IgD-negative memory B cell (primary cell): ENCODE measurements at regions not wholly inside any gene's neighbourhood (a gene's known extent, or its start where the extent isn't known, plus 50 kb on each side); places are given as distances from the start of the nearest gene placed in this dataset.

Experiments
- H3K27ac Mint-ChIP-seq, 3 donors: one replicate each; pipeline ENCODE4 v1.8.0; 2020 to 2022; ENCODE audit warnings: mild to moderate bottlenecking in 3 of 3, mixed read lengths in 3 of 3, moderate library complexity in 1 of 3
- H3K27me3 Mint-ChIP-seq: one replicate; pipeline ENCODE4 v1.8.0; 2021; ENCODE audit warnings: mixed read lengths
- H3K36me3 Mint-ChIP-seq: one replicate; pipeline ENCODE4 v1.8.0; 2020; ENCODE audit warnings: mild to moderate bottlenecking, mixed read lengths
- H3K4me1 Mint-ChIP-seq, 3 donors: one replicate each; pipeline ENCODE4 v1.8.0; 2020 to 2022; ENCODE audit warnings: mixed read lengths in 3 of 3, mild to moderate bottlenecking in 1 of 3
- H3K4me3 Mint-ChIP-seq, 4 donors: one replicate each; pipeline ENCODE4 v1.8.0; 2020 to 2022; ENCODE audit warnings: mild to moderate bottlenecking in 4 of 4, mixed read lengths in 4 of 4, moderate library complexity in 3 of 4
- H3K9me3 Mint-ChIP-seq, 3 donors: one replicate each; pipeline ENCODE4 v1.8.0; 2020 to 2021; ENCODE audit warnings: mixed read lengths in 3 of 3, mild to moderate bottlenecking in 1 of 3

DNA sequence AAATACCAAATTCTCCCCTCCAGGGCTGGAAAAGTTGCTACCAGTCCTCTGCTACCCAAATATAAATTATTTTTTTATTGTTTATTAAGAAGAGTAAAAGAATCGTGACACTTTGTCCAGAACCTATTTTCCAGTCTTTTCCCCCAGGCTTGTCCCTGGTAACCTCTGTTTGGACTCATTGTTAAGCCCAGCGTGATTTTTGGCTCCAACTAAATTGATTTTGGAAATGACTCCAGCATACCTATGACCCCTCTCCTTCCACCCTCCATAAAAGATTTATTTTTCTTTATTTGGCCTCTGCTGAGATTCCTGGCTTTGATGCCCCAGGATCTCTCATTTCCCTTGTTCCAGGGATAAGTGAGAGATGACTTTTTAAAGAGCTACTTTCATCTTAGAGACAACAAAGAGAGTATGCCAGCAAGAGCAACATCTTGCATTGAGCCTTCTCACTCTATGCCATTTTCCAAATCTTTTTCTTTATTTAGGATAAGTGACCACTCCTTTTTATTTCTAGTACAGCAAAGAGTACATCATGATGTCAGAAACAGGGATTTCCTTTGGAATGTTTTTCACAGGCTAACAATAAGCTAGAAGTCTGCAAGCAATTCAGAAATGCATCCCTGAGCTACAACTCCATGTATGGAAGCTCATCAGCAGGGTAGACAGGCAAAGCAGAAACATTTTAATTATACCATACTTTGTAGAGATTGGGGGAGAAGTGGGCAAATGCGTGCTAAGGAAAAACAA is 75.8 kb downstream of the DAD1 start:
- Mint-ChIP-seq H3K27me3 (peaks cover 14% of the 10 kb centered on the region), H3K4me3 (peak overlapping the region in 3 of 4 donors; percentile 23 to 61 (median 38))

DNA sequence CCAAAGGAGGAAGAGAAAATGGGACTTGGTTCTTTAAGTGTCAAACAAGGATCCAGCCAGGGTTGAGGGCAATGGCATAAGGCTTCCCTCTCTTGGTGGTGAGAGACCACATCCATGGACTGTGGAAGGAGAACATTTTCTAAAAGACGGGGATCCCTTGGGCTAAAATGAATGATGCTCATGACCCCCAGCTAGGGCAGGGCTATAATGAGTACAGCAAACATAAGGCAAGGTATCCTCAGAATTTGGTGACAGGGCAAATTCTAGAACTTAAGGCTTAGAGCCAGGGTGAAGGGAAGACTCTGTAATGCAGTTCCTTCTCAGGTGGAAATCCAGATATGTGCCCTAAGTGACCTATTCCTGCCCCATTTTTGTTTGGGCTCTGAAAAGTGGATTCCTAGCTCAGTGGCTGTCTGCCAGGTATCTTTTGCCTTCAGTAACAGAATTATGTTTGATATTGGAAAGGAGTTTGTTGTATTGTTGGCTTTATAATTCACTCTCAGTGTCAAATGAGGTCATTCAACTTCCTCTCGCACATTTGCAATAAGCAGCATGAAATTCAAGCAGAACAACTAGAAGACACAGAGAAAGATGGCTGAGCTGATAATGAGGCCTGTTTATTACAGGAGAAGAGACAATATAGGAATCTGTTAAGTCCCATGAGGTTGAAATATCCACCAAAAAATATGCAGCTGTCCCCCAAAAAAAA is 76.8 kb downstream of the DAD1 start:
- Mint-ChIP-seq H3K4me1 (peaks cover 62 to 76% (median 65%) of the 10 kb centered on the region in 3 donors), H3K9me3 (no peaks in the 10 kb centered on the region), H3K27ac (peak overlapping the region; percentile 32 to 87 (median 80)), H3K36me3 (peaks cover 4% of the 10 kb centered on the region), H3K27me3 (peaks cover 22% of the 10 kb centered on the region), H3K4me3 (peak overlapping the region; percentile 8 to 65 (median 45))

More for the DNA sequence above, 75.8 kb downstream of the DAD1 start:
- Mint-ChIP-seq H3K4me1 (peaks cover 64 to 77% (median 66%) of the 10 kb centered on the region in 3 donors), H3K27ac (peak overlapping the region in 1 of 3 donors; percentile 51), H3K9me3 (no peaks in the 10 kb centered on the region), H3K36me3 (peaks cover 4% of the 10 kb centered on the region)

- peaks cover 31% of the 10 kb centered on the region for H3K27me3 Mint-ChIP-seq
- H3K4me1 Mint-ChIP-seq, result peaks cover 66 to 77% (median 69%) of the 10 kb centered on the region in 3 donors
- H3K27ac Mint-ChIP-seq, result peak overlapping the region; percentile 62 to 87 (median 84)
- H3K9me3 Mint-ChIP-seq, result no peaks in the 10 kb centered on the region
- peaks cover 4% of the 10 kb centered on the region for H3K36me3 Mint-ChIP-seq
- peak overlapping the region in 3 of 4 donors; percentile 47 to 94 (median 78) for H3K4me3 Mint-ChIP-seq
Observed at GRCh38 chr14:22510527-22511110, 78.4 kb downstream of the DAD1 start.

- Mint-ChIP-seq H3K27me3 (peaks cover 31% of the 10 kb centered on the region), H3K27ac (peak overlapping the region; percentile 62 to 87 (median 84)), H3K36me3 (peaks cover 4% of the 10 kb centered on the region), H3K4me1 (peaks cover 66 to 74% (median 69%) of the 10 kb centered on the region in 3 donors), H3K4me3 (peak overlapping the region; percentile 60 to 94 (median 80)), H3K9me3 (no peaks in the 10 kb centered on the region)
Observed at GRCh38 chr14:22509751-22510300, 79.2 kb downstream of the DAD1 start.

GRCh38 chr14:22509036-22509709 is 79.9 kb downstream of the DAD1 start:
- H3K9me3 Mint-ChIP-seq, result no peaks in the 10 kb centered on the region
- peak overlapping the region; percentile 67 to 94 (median 83) for H3K4me3 Mint-ChIP-seq
- H3K4me1 Mint-ChIP-seq, result peaks cover 64 to 74% (median 69%) of the 10 kb centered on the region in 3 donors

DNA sequence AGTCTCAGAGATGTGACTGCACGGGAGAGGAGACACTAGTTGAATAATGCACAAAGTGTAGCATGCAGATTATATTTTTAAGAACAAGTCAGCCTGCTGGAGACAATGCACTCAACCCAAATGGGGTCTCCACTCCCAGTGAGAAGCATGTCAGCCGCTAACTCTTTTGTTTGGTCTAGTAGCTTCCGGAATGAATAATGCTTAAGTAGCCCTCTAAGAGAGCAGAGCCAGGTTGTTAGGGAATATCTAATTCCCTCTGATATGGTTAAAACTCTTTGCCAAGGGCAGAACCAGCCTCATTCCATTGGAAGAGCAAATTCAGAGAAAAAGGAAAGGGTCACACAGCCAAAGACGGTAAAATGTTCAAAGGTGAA is 80.4 kb downstream of the DAD1 start:
- peaks cover 31% of the 10 kb centered on the region for H3K27me3 Mint-ChIP-seq
- peaks cover 4% of the 10 kb centered on the region for H3K36me3 Mint-ChIP-seq
- H3K27ac Mint-ChIP-seq, result peak overlapping the region; percentile 87 to 94 (median 93)
- H3K4me1 Mint-ChIP-seq, result peaks cover 64 to 76% (median 68%) of the 10 kb centered on the region in 3 donors
- peak overlapping the region; percentile 67 to 94 (median 84) for H3K4me3 Mint-ChIP-seq
- H3K9me3 Mint-ChIP-seq, result no peaks in the 10 kb centered on the region

More at GRCh38 chr14:22509036-22509709, 79.9 kb downstream of the DAD1 start:
- Mint-ChIP-seq H3K27me3 (peaks cover 31% of the 10 kb centered on the region), H3K36me3 (peaks cover 4% of the 10 kb centered on the region), H3K27ac (peak overlapping the region; percentile 62 to 87 (median 72))

GRCh38 chr14:22508150-22508457 is 80.9 kb downstream of the DAD1 start:
- Mint-ChIP-seq H3K27ac (peak overlapping the region; percentile 87 to 94 (median 93)), H3K4me3 (peak overlapping the region; percentile 67 to 94 (median 84)), H3K9me3 (no peaks in the 10 kb centered on the region), H3K4me1 (peaks cover 60 to 76% (median 68%) of the 10 kb centered on the region in 3 donors), H3K36me3 (peaks cover 4% of the 10 kb centered on the region), H3K27me3 (peaks cover 31% of the 10 kb centered on the region)

- Mint-ChIP-seq H3K4me3 (peak overlapping the region; percentile 25 to 94 (median 66)), H3K9me3 (no peaks in the 10 kb centered on the region), H3K4me1 (peaks cover 50 to 67% (median 63%) of the 10 kb centered on the region in 3 donors), H3K36me3 (peaks cover 4% of the 10 kb centered on the region), H3K27ac (peak overlapping the region; percentile 87 to 93 (median 89)), H3K27me3 (peaks cover 31% of the 10 kb centered on the region)
Observed at GRCh38 chr14:22506778-22507351, 82.2 kb downstream of the DAD1 start.

- Mint-ChIP-seq H3K27me3 (peaks cover 31% of the 10 kb centered on the region), H3K9me3 (no peaks in the 10 kb centered on the region), H3K27ac (peak overlapping the region; percentile 87 to 93 (median 89)), H3K36me3 (peaks cover 4% of the 10 kb centered on the region), H3K4me3 (peak overlapping the region; percentile 25 to 94 (median 68)), H3K4me1 (peaks cover 48 to 63% (median 62%) of the 10 kb centered on the region in 3 donors)
Observed at GRCh38 chr14:22506378-22506710, 82.7 kb downstream of the DAD1 start.

- Mint-ChIP-seq H3K27ac (peak overlapping the region; percentile 87 to 93 (median 89)), H3K27me3 (peaks cover 30% of the 10 kb centered on the region), H3K9me3 (no peaks in the 10 kb centered on the region), H3K4me3 (peak overlapping the region; percentile 25 to 94 (median 68)), H3K36me3 (peaks cover 2% of the 10 kb centered on the region), H3K4me1 (peaks cover 46 to 62% (median 58%) of the 10 kb centered on the region in 3 donors)
Observed at GRCh38 chr14:22505697-22506377, 83.2 kb downstream of the DAD1 start.

- Mint-ChIP-seq H3K36me3 (peaks cover 2% of the 10 kb centered on the region), H3K27me3 (peaks cover 27% of the 10 kb centered on the region), H3K27ac (peak overlapping the region; percentile 87 to 93 (median 89)), H3K4me1 (peaks cover 40 to 56% (median 56%) of the 10 kb centered on the region in 3 donors), H3K4me3 (peak overlapping the region; percentile 25 to 94 (median 68)), H3K9me3 (no peaks in the 10 kb centered on the region)
Observed at GRCh38 chr14:22505309-22505696, 83.7 kb downstream of the DAD1 start.

DNA sequence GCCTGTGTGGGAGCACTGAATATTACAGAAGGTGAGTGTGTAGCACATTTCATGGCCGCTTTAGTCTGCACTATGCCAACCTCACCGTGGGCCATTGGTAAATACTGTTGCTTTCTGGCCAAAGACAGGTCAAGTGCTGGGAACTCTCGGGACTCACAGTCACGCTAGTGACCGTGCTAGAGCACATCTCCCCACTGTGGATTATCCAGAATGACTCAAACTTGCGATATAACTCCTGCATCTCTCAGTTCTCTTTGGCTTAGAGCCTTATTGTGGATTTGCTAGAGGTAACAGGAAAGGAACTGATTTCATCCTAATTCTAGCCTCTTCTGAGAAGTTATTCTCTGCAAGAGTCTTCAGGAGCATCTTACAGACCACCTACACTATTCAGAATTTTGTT is 86.5 kb downstream of the DAD1 start:
- H3K4me3 Mint-ChIP-seq, result peak overlapping the region in 2 of 4 donors; percentile 9 to 81
- H3K36me3 Mint-ChIP-seq, result peaks cover 2% of the 10 kb centered on the region
- peaks cover 11% of the 10 kb centered on the region for H3K27me3 Mint-ChIP-seq
- H3K4me1 Mint-ChIP-seq, result peaks cover 21 to 39% (median 33%) of the 10 kb centered on the region in 3 donors
- no peaks in the 10 kb centered on the region for H3K9me3 Mint-ChIP-seq
- H3K27ac Mint-ChIP-seq, result peak overlapping the region in 1 of 3 donors; percentile 84

DNA sequence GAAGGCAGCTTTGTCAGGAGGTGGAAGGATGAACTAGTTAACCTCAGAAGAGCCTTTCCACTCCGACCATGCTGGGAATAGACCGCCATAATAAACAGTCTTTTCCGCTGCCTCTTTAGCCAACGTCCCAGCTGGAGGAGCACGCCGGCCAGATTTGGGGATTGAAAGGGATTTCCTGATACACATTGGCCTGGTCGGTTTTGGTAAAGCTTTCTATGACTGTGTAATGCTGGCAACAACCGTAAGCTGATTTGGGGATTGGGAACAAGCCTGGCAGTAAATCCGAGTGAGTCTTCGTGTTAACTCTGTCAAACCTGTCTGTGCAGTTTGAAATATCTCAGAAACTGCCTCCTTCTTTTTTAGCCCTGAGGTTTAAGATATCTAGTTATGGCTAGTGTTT is 87.0 kb downstream of the DAD1 start:
- peaks cover 2% of the 10 kb centered on the region for H3K36me3 Mint-ChIP-seq
- peaks cover 9% of the 10 kb centered on the region for H3K27me3 Mint-ChIP-seq
- no peaks in the 10 kb centered on the region for H3K9me3 Mint-ChIP-seq
- peak overlapping the region in 2 of 4 donors; percentile 13 for H3K4me3 Mint-ChIP-seq
- peak overlapping the region in 1 of 3 donors; percentile 40 for H3K27ac Mint-ChIP-seq
- H3K4me1 Mint-ChIP-seq, result peaks cover 19 to 37% (median 32%) of the 10 kb centered on the region in 3 donors
